ENCODE measurements at regions not wholly inside any gene's neighbourhood (a gene's known extent, or its start where the extent isn't known, plus 50 kb on each side); places are given as distances from the start of the nearest gene placed in this dataset.

GRCh38 chr5:12237837-12238575, 333.8 kb upstream of the CTNND2 start:
- H3K36me3 ChIP-seq (ENCODE audit: insufficient read depth, insufficient read length, low read length): no peaks in the 10 kb centered on the region
- peak; percentile 64 for DNase-seq (ENCODE audit: low read depth, low spot score)
- peaks cover 4% of the 10 kb centered on the region for H3K4me1 ChIP-seq (ENCODE audit: insufficient read depth, insufficient read length)
- peaks cover 89% of the 10 kb centered on the region for H3K27me3 ChIP-seq (ENCODE audit: insufficient read depth, insufficient read length)
- TF ChIP-seq SUZ12 (IDR thresholded peaks at IDR 0.05; ENCODE audit: extremely low read depth, insufficient read depth, insufficient read length): no peak
- TF ChIP-seq YY1 (IDR thresholded peaks at IDR 0.05; ENCODE audit: insufficient read depth, insufficient read length): no peak
- TF ChIP-seq ZNF274 (IDR thresholded peaks at IDR 0.05; ENCODE audit: low read depth, low read length): no peak
- no peak overlapping the region for H3K9ac ChIP-seq (ENCODE audit: insufficient read length, low read depth)
- H3K9me3 ChIP-seq (ENCODE audit: insufficient read depth, low read length): no peaks in the 10 kb centered on the region
- no peak overlapping the region for H3K4me3 ChIP-seq (ENCODE audit: insufficient read length, low read depth)

GRCh38 chr5:12230659-12231058, 326.4 kb upstream of the CTNND2 start:
- TF ChIP-seq YY1 (IDR thresholded peaks at IDR 0.05; ENCODE audit: insufficient read depth, insufficient read length) (no peak), ZNF274 (IDR thresholded peaks at IDR 0.05; ENCODE audit: low read depth, low read length) (no peak), SUZ12 (IDR thresholded peaks at IDR 0.05; ENCODE audit: extremely low read depth, insufficient read depth, insufficient read length) (no peak)
- no peak for DNase-seq (ENCODE audit: low read depth, low spot score)
- Histone ChIP-seq H3K36me3 (ENCODE audit: insufficient read depth, insufficient read length, low read length) (no peaks in the 10 kb centered on the region), H3K27me3 (ENCODE audit: insufficient read depth, insufficient read length) (peaks cover 54% of the 10 kb centered on the region), H3K9me3 (ENCODE audit: insufficient read depth, low read length) (no peaks in the 10 kb centered on the region), H3K9ac (ENCODE audit: insufficient read length, low read depth) (no peak overlapping the region), H3K4me1 (ENCODE audit: insufficient read depth, insufficient read length) (no peaks in the 10 kb centered on the region), H3K4me3 (ENCODE audit: insufficient read length, low read depth) (no peak overlapping the region)

- DNase-seq (ENCODE audit: low read depth, low spot score): peak; percentile 18
Measured at GRCh38 chr5:12217039-12217438, 312.8 kb upstream of the CTNND2 start.

GRCh38 chr5:12214267-12215015, 310.2 kb upstream of the CTNND2 start:
- Histone ChIP-seq H3K9ac (ENCODE audit: insufficient read length, low read depth) (no peak overlapping the region), H3K4me1 (ENCODE audit: insufficient read depth, insufficient read length) (no peaks in the 10 kb centered on the region), H3K4me3 (ENCODE audit: insufficient read length, low read depth) (no peak overlapping the region), H3K27me3 (ENCODE audit: insufficient read depth, insufficient read length) (no peaks in the 10 kb centered on the region), H3K9me3 (ENCODE audit: insufficient read depth, low read length) (no peaks in the 10 kb centered on the region; the same call in 1 of the 2 replicates), H3K36me3 (ENCODE audit: insufficient read depth, insufficient read length, low read length) (no peaks in the 10 kb centered on the region)
- DNase-seq (ENCODE audit: low read depth, low spot score): no peak
- TF ChIP-seq SUZ12 (IDR thresholded peaks at IDR 0.05; ENCODE audit: extremely low read depth, insufficient read depth, insufficient read length): no peak
- TF ChIP-seq ZNF274 (IDR thresholded peaks at IDR 0.05; ENCODE audit: low read depth, low read length): no peak
- no peak for TF ChIP-seq YY1 (IDR thresholded peaks at IDR 0.05; ENCODE audit: insufficient read depth, insufficient read length)

More at GRCh38 chr5:12217039-12217438, 312.8 kb upstream of the CTNND2 start:
- no peaks in the 10 kb centered on the region for H3K4me1 ChIP-seq (ENCODE audit: insufficient read depth, insufficient read length)
- no peaks in the 10 kb centered on the region for H3K36me3 ChIP-seq (ENCODE audit: insufficient read depth, insufficient read length, low read length)
- no peak overlapping the region for H3K9ac ChIP-seq (ENCODE audit: insufficient read length, low read depth)
- no peak overlapping the region for H3K4me3 ChIP-seq (ENCODE audit: insufficient read length, low read depth)
- H3K9me3 ChIP-seq (ENCODE audit: insufficient read depth, low read length): no peaks in the 10 kb centered on the region; the same call in 1 of the 2 replicates
- TF ChIP-seq ZNF274 (IDR thresholded peaks at IDR 0.05; ENCODE audit: low read depth, low read length) (no peak), SUZ12 (IDR thresholded peaks at IDR 0.05; ENCODE audit: extremely low read depth, insufficient read depth, insufficient read length) (no peak), YY1 (IDR thresholded peaks at IDR 0.05; ENCODE audit: insufficient read depth, insufficient read length) (no peak)
- no peaks in the 10 kb centered on the region for H3K27me3 ChIP-seq (ENCODE audit: insufficient read depth, insufficient read length)

GRCh38 chr5:12208366-12209100, 304.3 kb upstream of the CTNND2 start:
- Histone ChIP-seq H3K9ac (ENCODE audit: insufficient read length, low read depth) (no peak overlapping the region), H3K27me3 (ENCODE audit: insufficient read depth, insufficient read length) (no peaks in the 10 kb centered on the region), H3K4me3 (ENCODE audit: insufficient read length, low read depth) (no peak overlapping the region), H3K9me3 (ENCODE audit: insufficient read depth, low read length) (no peaks in the 10 kb centered on the region), H3K4me1 (ENCODE audit: insufficient read depth, insufficient read length) (no peaks in the 10 kb centered on the region), H3K36me3 (ENCODE audit: insufficient read depth, insufficient read length, low read length) (no peaks in the 10 kb centered on the region)
- DNase-seq (ENCODE audit: low read depth, low spot score): no peak
- TF ChIP-seq YY1 (IDR thresholded peaks at IDR 0.05; ENCODE audit: insufficient read depth, insufficient read length): no peak
- no peak for TF ChIP-seq ZNF274 (IDR thresholded peaks at IDR 0.05; ENCODE audit: low read depth, low read length)
- TF ChIP-seq SUZ12 (IDR thresholded peaks at IDR 0.05; ENCODE audit: extremely low read depth, insufficient read depth, insufficient read length): no peak

- Histone ChIP-seq H3K9ac (ENCODE audit: insufficient read length, low read depth) (no peak overlapping the region), H3K36me3 (ENCODE audit: insufficient read depth, insufficient read length, low read length) (no peaks in the 10 kb centered on the region), H3K9me3 (ENCODE audit: insufficient read depth, low read length) (no peaks in the 10 kb centered on the region), H3K27me3 (ENCODE audit: insufficient read depth, insufficient read length) (no peaks in the 10 kb centered on the region), H3K4me1 (ENCODE audit: insufficient read depth, insufficient read length) (no peaks in the 10 kb centered on the region), H3K4me3 (ENCODE audit: insufficient read length, low read depth) (no peak overlapping the region)
- TF ChIP-seq SUZ12 (IDR thresholded peaks at IDR 0.05; ENCODE audit: extremely low read depth, insufficient read depth, insufficient read length) (no peak), ZNF274 (IDR thresholded peaks at IDR 0.05; ENCODE audit: low read depth, low read length) (no peak), YY1 (IDR thresholded peaks at IDR 0.05; ENCODE audit: insufficient read depth, insufficient read length) (no peak)
- no peak for DNase-seq (ENCODE audit: low read depth, low spot score)
Measured at GRCh38 chr5:12204761-12205160, 300.5 kb upstream of the CTNND2 start.

Data from NT2/D1 (cell line).